HG02884 (cell line): ENCODE measurements at regions not wholly inside any gene's neighbourhood (a gene's known extent, or its start where the extent isn't known, plus 50 kb on each side); places are given as distances from the start of the nearest gene placed in this dataset.
A peak's percentile ranks its signal among the peaks of the same experiment; 100 is the strongest.

Experiments used
- ATAC-seq: cut with Tn5 transposase; IDR thresholded peaks from one replicate; pipeline ENCODE4 v1.9.1; 2021; ENCODE audit warnings: mild to moderate bottlenecking, moderate library complexity; ENCODE audit not compliant: unreplicated experiment

- ATAC-seq = no peak
Observed at GRCh38 chr4:144456196-144456595, 189.8 kb upstream of the HHIP start.

- no peak for ATAC-seq
Observed at GRCh38 chr4:144461906-144462305, 184.1 kb upstream of the HHIP start.

GRCh38 chr4:144463236-144463635 lies 182.7 kb upstream of the HHIP start:
- ATAC-seq = no peak

- no peak for ATAC-seq
Observed at GRCh38 chr4:144463896-144464295, 182.1 kb upstream of the HHIP start.

- ATAC-seq = no peak
Observed at GRCh38 chr4:144465546-144465945, 180.4 kb upstream of the HHIP start.

- ATAC-seq = no peak
Observed at GRCh38 chr4:144480068-144480467, 165.9 kb upstream of the HHIP start.

GRCh38 chr4:144489831-144490230 lies 156.1 kb upstream of the HHIP start:
- ATAC-seq = no peak

GRCh38 chr4:144494280-144494679 lies 151.7 kb upstream of the HHIP start:
- no peak for ATAC-seq

- ATAC-seq = no peak
Observed at GRCh38 chr4:144495944-144496343, 150.0 kb upstream of the HHIP start.

GRCh38 chr4:144499777-144500176 lies 146.2 kb upstream of the HHIP start:
- peak; percentile 91 for ATAC-seq

- ATAC-seq = no peak
Observed at GRCh38 chr4:144501231-144501780, 144.7 kb upstream of the HHIP start.

- ATAC-seq = no peak
Observed at GRCh38 chr4:144504883-144505282, 141.1 kb upstream of the HHIP start.

GRCh38 chr4:144507311-144508101 lies 138.4 kb upstream of the HHIP start:
- no peak for ATAC-seq

- ATAC-seq = no peak
Observed at GRCh38 chr4:144509088-144510015, 136.6 kb upstream of the HHIP start.

- ATAC-seq = no peak
Observed at GRCh38 chr4:144514736-144515135, 131.2 kb upstream of the HHIP start.

- ATAC-seq = no peak
Observed at GRCh38 chr4:144518181-144518895, 127.6 kb upstream of the HHIP start.

- ATAC-seq = no peak
Observed at GRCh38 chr4:144531841-144532240, 114.1 kb upstream of the HHIP start.

GRCh38 chr4:144547678-144548298 lies 98.2 kb upstream of the HHIP start:
- peak; percentile 99 for ATAC-seq

GRCh38 chr4:144556636-144557035 lies 89.3 kb upstream of the HHIP start:
- peak; percentile 54 for ATAC-seq

GRCh38 chr4:144557404-144557803 lies 88.6 kb upstream of the HHIP start:
- ATAC-seq = no peak
